Panc1 (cell line): ENCODE measurements at regions not wholly inside any gene's neighbourhood (a gene's known extent, or its start where the extent isn't known, plus 50 kb on each side); places are given as distances from the start of the nearest gene placed in this dataset.
"Not testable (repeated sequence)": the region's sequence is repeated elsewhere in the genome, so short reads cannot be mapped to it uniquely, and the experiment has no call there.

Source experiments
- ATAC-seq: fragments of 200-7000 bp; cut with Tn5 transposase; 2 replicates; pipeline ENCODE4 v1.9.1; 2020; ENCODE audit warnings: mild to moderate bottlenecking, moderate library complexity
- BruUV-seq: library from RNA; stranded (reverse); fragments of 400-500 nt; replicated peaks from 2 replicates; lab custom pipeline; 2021; lab: Mats Ljungman, UMichigan
- CTCF ChIA-PET: fragments of 300-600 bp; sonication (Branson Sonifier 250); formaldehyde crosslinking; loops from one replicate; lab custom pipeline; 2022; ENCODE audit warnings: antibody characterized with exemption; lab: Charles Lee
- POLR2A ChIA-PET: fragments of 300-600 bp; sonication (Branson Sonifier 250); formaldehyde crosslinking; loops from one replicate; lab custom pipeline; 2022; ENCODE audit warnings: antibody characterized with exemption; lab: Charles Lee
- DNase-seq: peaks from one replicate; pipeline ENCODE4 v3.0.0-alpha.2; 2010; ENCODE audit warnings: low read depth, low spot score
- H3K27ac ChIP-seq: 2 replicates; pipeline ENCODE4 v1.5.1; 2011; ENCODE audit warnings: mild to moderate bottlenecking, low read length, inconsistent platforms
- H3K27me3 ChIP-seq: fragments of 200-500 bp; sonication (Bioruptor generic); 2 replicates; pipeline ENCODE4 v1.6.0; 2014; ENCODE audit warnings: low read length, inconsistent platforms; ENCODE audit not compliant: control insufficient read depth, insufficient read depth
- H3K36me3 ChIP-seq: fragments of 200-500 bp; sonication (Bioruptor generic); 2 replicates; pipeline ENCODE4 v1.5.1; 2014; ENCODE audit warnings: inconsistent platforms, mild to moderate bottlenecking, low read length, moderate library complexity; ENCODE audit not compliant: control insufficient read depth, insufficient read depth
- H3K4me1 ChIP-seq: 2 replicates; pipeline ENCODE4 v1.5.1; 2011; ENCODE audit warnings: inconsistent platforms, mild to moderate bottlenecking, low read length, moderate library complexity; ENCODE audit not compliant: control insufficient read depth, insufficient read depth
- H3K4me3 ChIP-seq, 2 experiments: 2 replicates each; pipeline ENCODE4 v1.5.1; 2011 to 2012; ENCODE audit warnings: low read depth in 2 of 2, low read length in 2 of 2, mild to moderate bottlenecking in 2 of 2, inconsistent platforms in 1 of 2, moderate library complexity in 1 of 2
- H3K9me3 ChIP-seq: fragments of 200-500 bp; sonication (Bioruptor generic); 2 replicates; pipeline ENCODE4 v1.5.1; 2014; ENCODE audit warnings: low read depth, mild to moderate bottlenecking, inconsistent platforms, low read length, moderate library complexity; ENCODE audit not compliant: control insufficient read depth, insufficient read depth
- POLR2AphosphoS5 ChIP-seq: IDR thresholded peaks from 2 replicates; pipeline ENCODE4 v1.6.1; 2012; ENCODE audit warnings: mild to moderate bottlenecking, low read depth, low read length, moderate library complexity
- SIN3A ChIP-seq: IDR thresholded peaks from 2 replicates; pipeline ENCODE4 v1.6.1; 2012; ENCODE audit warnings: low read depth, mild to moderate bottlenecking, low read length, moderate library complexity, borderline replicate concordance; ENCODE audit not compliant: insufficient read depth
- TCF7L2 ChIP-seq: IDR thresholded peaks from 2 replicates; pipeline ENCODE4 v1.6.1; 2011; ENCODE audit warnings: mild to moderate bottlenecking, low read depth, low read length, inconsistent platforms
- in situ Hi-C: cut with HindIII; loops from 2 replicates; pipeline ENCODE4 v1.10.0; 2016; ENCODE audit warnings: low sequenced_read_pairs, low pct_unique_long_range_greater_than_20kb
- intact Hi-C: fragments of 100-400 bp; cut with micrococcal nuclease; formaldehyde crosslinking; loops from one replicate; pipeline ENCODE4 v1.10.0; 2022; ENCODE audit not compliant: unreplicated experiment
- TF ChIP-seq, protein P1 (sequence below), 2 experiments: IDR thresholded peaks; 2 replicates each; pipeline ENCODE4 v1.6.1; 2011 to 2012; ENCODE audit warnings: low read depth in 2 of 2, control low read depth in 1 of 2, low read length in 1 of 2, mild to moderate bottlenecking in 1 of 2, moderate library complexity in 1 of 2; ENCODE audit not compliant: insufficient read depth in 1 of 2
- TF ChIP-seq, protein P2 (sequence below): fragments of 450-650 bp; IDR thresholded peaks from 2 replicates; pipeline ENCODE4 v1.5.1; 2017; ENCODE audit warnings: mild to moderate bottlenecking

DNA sequence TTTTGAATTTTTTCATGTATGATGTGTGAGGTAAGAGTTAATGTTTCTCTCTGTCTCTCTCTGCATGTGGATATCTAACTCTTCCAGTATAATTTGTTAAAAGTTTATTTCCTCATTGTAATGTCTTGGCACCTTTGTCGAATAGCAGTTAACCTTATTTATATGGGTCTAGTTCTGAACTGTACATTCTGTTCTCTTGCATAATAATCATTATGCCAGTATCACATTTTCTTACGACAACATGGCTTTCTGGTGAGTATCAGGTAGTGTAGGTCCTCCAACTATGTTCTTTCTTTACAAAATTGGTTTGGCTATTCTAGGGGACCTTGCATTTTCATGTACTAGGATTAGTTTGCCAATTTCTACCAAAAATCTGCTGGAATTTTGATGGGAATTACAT lies 337.0 kb upstream of the FZD8 start:
- POLR2A ChIA-PET = no interaction called here
- BruUV-seq = no TSS peak
- DNase-seq = no peak

DNA sequence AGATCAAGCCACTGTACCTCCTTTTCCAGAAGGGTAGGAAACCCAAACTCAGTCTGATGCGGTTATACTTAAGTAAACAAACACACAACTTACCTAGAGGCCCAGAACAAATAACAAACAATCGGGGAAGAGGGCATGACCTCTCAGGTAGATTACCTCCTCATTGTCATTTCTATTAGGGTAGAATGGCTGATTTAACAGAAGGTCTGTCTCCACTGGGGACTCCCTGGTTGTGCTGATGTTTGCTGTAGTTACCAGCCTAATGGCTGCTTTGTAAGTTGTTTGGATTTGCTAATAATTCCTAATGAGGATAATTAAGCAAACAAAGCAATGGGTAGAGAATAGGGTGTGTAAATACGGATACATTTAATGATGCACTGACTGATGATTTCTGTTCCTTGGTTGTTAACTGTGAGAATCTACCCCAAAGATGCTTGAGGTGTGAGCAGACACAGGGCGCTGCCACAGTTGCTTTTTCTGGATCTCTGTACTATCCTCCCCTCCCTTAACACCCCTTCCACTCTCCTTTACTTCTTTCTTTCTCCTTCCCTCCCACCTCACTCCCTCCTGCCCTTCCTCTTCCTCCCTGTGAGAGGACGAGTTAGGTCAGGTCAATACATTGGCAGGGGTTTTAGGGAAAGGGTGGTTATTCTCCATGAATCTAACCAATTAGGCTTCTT lies 332.0 kb upstream of the FZD8 start:
- H3K36me3 ChIP-seq, in situ Hi-C loops, POLR2A ChIA-PET, BruUV-seq, H3K27me3 ChIP-seq, H3K9me3 ChIP-seq, H3K4me1 ChIP-seq, CTCF ChIA-PET, intact Hi-C loops, ATAC-seq, H3K4me3 ChIP-seq, H3K27ac ChIP-seq, DNase-seq: not testable (repeated sequence)

More for the DNA sequence above, 337.0 kb upstream of the FZD8 start:
- ATAC-seq = no peak
- H3K27ac ChIP-seq = no peak overlapping the region
- intact Hi-C loops = no loop called here
- H3K36me3 ChIP-seq = no peaks in the 10 kb centered on the region
- no peaks in the 10 kb centered on the region for H3K9me3 ChIP-seq
- H3K4me1 ChIP-seq = no peaks in the 10 kb centered on the region
- TF ChIP-seq SIN3A (no peak), TCF7L2 (no peak), POLR2AphosphoS5 (no peak)
- TF ChIP-seq, protein P1, sequence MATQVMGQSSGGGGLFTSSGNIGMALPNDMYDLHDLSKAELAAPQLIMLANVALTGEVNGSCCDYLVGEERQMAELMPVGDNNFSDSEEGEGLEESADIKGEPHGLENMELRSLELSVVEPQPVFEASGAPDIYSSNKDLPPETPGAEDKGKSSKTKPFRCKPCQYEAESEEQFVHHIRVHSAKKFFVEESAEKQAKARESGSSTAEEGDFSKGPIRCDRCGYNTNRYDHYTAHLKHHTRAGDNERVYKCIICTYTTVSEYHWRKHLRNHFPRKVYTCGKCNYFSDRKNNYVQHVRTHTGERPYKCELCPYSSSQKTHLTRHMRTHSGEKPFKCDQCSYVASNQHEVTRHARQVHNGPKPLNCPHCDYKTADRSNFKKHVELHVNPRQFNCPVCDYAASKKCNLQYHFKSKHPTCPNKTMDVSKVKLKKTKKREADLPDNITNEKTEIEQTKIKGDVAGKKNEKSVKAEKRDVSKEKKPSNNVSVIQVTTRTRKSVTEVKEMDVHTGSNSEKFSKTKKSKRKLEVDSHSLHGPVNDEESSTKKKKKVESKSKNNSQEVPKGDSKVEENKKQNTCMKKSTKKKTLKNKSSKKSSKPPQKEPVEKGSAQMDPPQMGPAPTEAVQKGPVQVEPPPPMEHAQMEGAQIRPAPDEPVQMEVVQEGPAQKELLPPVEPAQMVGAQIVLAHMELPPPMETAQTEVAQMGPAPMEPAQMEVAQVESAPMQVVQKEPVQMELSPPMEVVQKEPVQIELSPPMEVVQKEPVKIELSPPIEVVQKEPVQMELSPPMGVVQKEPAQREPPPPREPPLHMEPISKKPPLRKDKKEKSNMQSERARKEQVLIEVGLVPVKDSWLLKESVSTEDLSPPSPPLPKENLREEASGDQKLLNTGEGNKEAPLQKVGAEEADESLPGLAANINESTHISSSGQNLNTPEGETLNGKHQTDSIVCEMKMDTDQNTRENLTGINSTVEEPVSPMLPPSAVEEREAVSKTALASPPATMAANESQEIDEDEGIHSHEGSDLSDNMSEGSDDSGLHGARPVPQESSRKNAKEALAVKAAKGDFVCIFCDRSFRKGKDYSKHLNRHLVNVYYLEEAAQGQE (IDR thresholded peaks at IDR 0.05; ENCODE audit: insufficient read depth in 1 of 2, low read depth in 2 of 2, low read length in 1 of 2) = no peak
- TF ChIP-seq, protein P2, sequence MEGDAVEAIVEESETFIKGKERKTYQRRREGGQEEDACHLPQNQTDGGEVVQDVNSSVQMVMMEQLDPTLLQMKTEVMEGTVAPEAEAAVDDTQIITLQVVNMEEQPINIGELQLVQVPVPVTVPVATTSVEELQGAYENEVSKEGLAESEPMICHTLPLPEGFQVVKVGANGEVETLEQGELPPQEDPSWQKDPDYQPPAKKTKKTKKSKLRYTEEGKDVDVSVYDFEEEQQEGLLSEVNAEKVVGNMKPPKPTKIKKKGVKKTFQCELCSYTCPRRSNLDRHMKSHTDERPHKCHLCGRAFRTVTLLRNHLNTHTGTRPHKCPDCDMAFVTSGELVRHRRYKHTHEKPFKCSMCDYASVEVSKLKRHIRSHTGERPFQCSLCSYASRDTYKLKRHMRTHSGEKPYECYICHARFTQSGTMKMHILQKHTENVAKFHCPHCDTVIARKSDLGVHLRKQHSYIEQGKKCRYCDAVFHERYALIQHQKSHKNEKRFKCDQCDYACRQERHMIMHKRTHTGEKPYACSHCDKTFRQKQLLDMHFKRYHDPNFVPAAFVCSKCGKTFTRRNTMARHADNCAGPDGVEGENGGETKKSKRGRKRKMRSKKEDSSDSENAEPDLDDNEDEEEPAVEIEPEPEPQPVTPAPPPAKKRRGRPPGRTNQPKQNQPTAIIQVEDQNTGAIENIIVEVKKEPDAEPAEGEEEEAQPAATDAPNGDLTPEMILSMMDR = no peak
- in situ Hi-C loops = no loop called here
- CTCF ChIA-PET = no interaction called here
- H3K4me3 ChIP-seq = no peak overlapping the region
- no peaks in the 10 kb centered on the region; the same call in 1 of the 2 replicates for H3K27me3 ChIP-seq

DNA sequence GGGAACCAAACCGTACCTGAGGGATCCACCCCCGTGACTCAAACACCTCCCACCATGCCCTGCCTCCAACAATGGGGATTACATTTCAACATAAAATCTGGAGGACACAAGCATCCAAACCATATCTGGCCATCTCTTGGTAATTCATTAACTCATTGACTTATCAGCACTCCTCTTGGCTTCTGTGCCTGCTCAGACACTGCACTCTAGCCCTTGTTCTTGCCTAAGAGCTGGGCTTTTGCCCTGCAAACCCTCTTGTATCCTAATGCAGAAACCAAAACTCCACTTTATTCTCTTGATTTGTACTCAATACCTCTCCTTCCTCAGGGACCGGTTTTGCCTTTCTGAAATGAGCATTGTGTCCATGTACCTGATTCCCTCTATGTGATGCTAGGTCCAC lies 330.2 kb upstream of the FZD8 start:
- in situ Hi-C loops = no loop called here
- ChIA-PET CTCF (no interaction called here), POLR2A (no interaction called here)
- intact Hi-C loops = no loop called here
- H3K36me3 ChIP-seq = no peaks in the 10 kb centered on the region
- no peak overlapping the region for H3K27ac ChIP-seq
- H3K9me3 ChIP-seq = no peaks in the 10 kb centered on the region
- no peak for TF ChIP-seq SIN3A
- no peak for TF ChIP-seq TCF7L2
- TF ChIP-seq, protein P1 (IDR thresholded peaks at IDR 0.05; ENCODE audit: insufficient read depth in 1 of 2, low read depth in 2 of 2, low read length in 1 of 2) = no peak
- TF ChIP-seq, protein P2 = no peak
- TF ChIP-seq POLR2AphosphoS5 = no peak
- BruUV-seq = no TSS peak
- H3K4me1 ChIP-seq = no peaks in the 10 kb centered on the region
- DNase-seq = no peak
- H3K27me3 ChIP-seq = no peaks in the 10 kb centered on the region; the same call in 1 of the 2 replicates
- H3K4me3 ChIP-seq = no peak overlapping the region
- ATAC-seq = no peak
